Activated CD4-positive, alpha-beta T cell treated with anti-CD3 and anti-CD28 coated beads, Interleukin-2, amount 10 ng/mL, durations not matched to agents 7 days and 5 days (primary cell): ENCODE measurements at regions not wholly inside any gene's neighbourhood (a gene's known extent, or its start where the extent isn't known, plus 50 kb on each side); places are given as distances from the start of the nearest gene placed in this dataset.

ENCODE experiments used
- CTCF ChIA-PET: fragments of 350-600 bp; sonication (Branson Sonifier 250); formaldehyde crosslinking; loops from one replicate; lab custom pipeline; 2021; ENCODE audit warnings: antibody characterized with exemption; lab: Charles Lee
- POLR2A ChIA-PET: fragments of 350-600 bp; sonication (Branson Sonifier 250); formaldehyde crosslinking; loops from one replicate; lab custom pipeline; 2021; ENCODE audit warnings: antibody characterized with exemption; lab: Charles Lee
- DNase-seq: peaks from one replicate; pipeline ENCODE4 v3.0.0-alpha.2; 2020
- H3K27ac Mint-ChIP-seq: one replicate; pipeline ENCODE4 v1.8.0; 2021; ENCODE audit warnings: mild to moderate bottlenecking, moderate library complexity, mixed read lengths
- H3K27me3 Mint-ChIP-seq: one replicate; pipeline ENCODE4 v1.8.0; 2021; ENCODE audit warnings: mixed read lengths
- H3K36me3 Mint-ChIP-seq: one replicate; pipeline ENCODE4 v1.8.0; 2021; ENCODE audit warnings: low read depth, mixed read lengths
- H3K4me1 Mint-ChIP-seq: one replicate; pipeline ENCODE4 v1.8.0; 2021; ENCODE audit warnings: mixed read lengths
- H3K4me3 Mint-ChIP-seq: one replicate; pipeline ENCODE4 v1.8.0; 2021; ENCODE audit warnings: mild to moderate bottlenecking, moderate library complexity, mixed read lengths
- H3K9me3 Mint-ChIP-seq: one replicate; pipeline ENCODE4 v1.8.0; 2021; ENCODE audit warnings: mixed read lengths

GRCh38 chr2:192828947-192829346 is 634.2 kb upstream of the TMEFF2 start:
- DNase-seq, result no peak
- Mint-ChIP-seq H3K4me3 (no peak overlapping the region), H3K27me3 (no peaks in the 10 kb centered on the region), H3K9me3 (no peaks in the 10 kb centered on the region), H3K27ac (no peak overlapping the region), H3K36me3 (no peaks in the 10 kb centered on the region), H3K4me1 (no peaks in the 10 kb centered on the region)
- ChIA-PET CTCF (no interaction called here), POLR2A (no interaction called here)

- Mint-ChIP-seq H3K36me3 (no peaks in the 10 kb centered on the region), H3K27me3 (no peaks in the 10 kb centered on the region), H3K9me3 (no peaks in the 10 kb centered on the region), H3K27ac (no peak overlapping the region), H3K4me1 (no peaks in the 10 kb centered on the region), H3K4me3 (no peak overlapping the region)
- no peak for DNase-seq
- ChIA-PET POLR2A (no interaction called here), CTCF (no interaction called here)
Measured at GRCh38 chr2:192828175-192828574, 633.4 kb upstream of the TMEFF2 start.

- ChIA-PET POLR2A (no interaction called here), CTCF (interaction anchor here (0.6 kb wide), 1 partner anchor 142 kb away, joined by 4 read pairs; no protein-coding TSS in a partner anchor)
- H3K9me3 Mint-ChIP-seq, result no peaks in the 10 kb centered on the region
- H3K36me3 Mint-ChIP-seq, result no peaks in the 10 kb centered on the region
- H3K4me3 Mint-ChIP-seq, result no peak overlapping the region
- DNase-seq, result no peak
- no peaks in the 10 kb centered on the region for H3K27me3 Mint-ChIP-seq
- H3K4me1 Mint-ChIP-seq, result no peaks in the 10 kb centered on the region
- no peak overlapping the region for H3K27ac Mint-ChIP-seq
Measured at GRCh38 chr2:192827735-192828134, 633.0 kb upstream of the TMEFF2 start.

GRCh38 chr2:192814376-192814775 is 619.6 kb upstream of the TMEFF2 start:
- Mint-ChIP-seq H3K4me3 (no peak overlapping the region), H3K27ac (no peak overlapping the region), H3K9me3 (no peaks in the 10 kb centered on the region), H3K27me3 (no peaks in the 10 kb centered on the region), H3K36me3 (no peaks in the 10 kb centered on the region), H3K4me1 (no peaks in the 10 kb centered on the region)
- ChIA-PET CTCF (no interaction called here), POLR2A (no interaction called here)
- no peak for DNase-seq

- no peak for DNase-seq
- no peaks in the 10 kb centered on the region for H3K4me1 Mint-ChIP-seq
- H3K9me3 Mint-ChIP-seq, result peaks cover 4% of the 10 kb centered on the region
- CTCF ChIA-PET, result no interaction called here
- no peaks in the 10 kb centered on the region for H3K36me3 Mint-ChIP-seq
- no peaks in the 10 kb centered on the region for H3K27me3 Mint-ChIP-seq
- no peak overlapping the region for H3K4me3 Mint-ChIP-seq
- H3K27ac Mint-ChIP-seq, result no peak overlapping the region
- POLR2A ChIA-PET, result no interaction called here
Measured at GRCh38 chr2:192813341-192813740, 618.6 kb upstream of the TMEFF2 start.

GRCh38 chr2:192809173-192809572 is 614.4 kb upstream of the TMEFF2 start:
- CTCF ChIA-PET, result no interaction called here
- Mint-ChIP-seq H3K36me3 (no peaks in the 10 kb centered on the region), H3K27ac (no peak overlapping the region), H3K9me3 (peaks cover 6% of the 10 kb centered on the region), H3K4me3 (no peak overlapping the region), H3K27me3 (no peaks in the 10 kb centered on the region), H3K4me1 (no peaks in the 10 kb centered on the region)
- DNase-seq, result no peak
- POLR2A ChIA-PET, result no interaction called here

GRCh38 chr2:192783643-192784042 is 588.9 kb upstream of the TMEFF2 start:
- Mint-ChIP-seq H3K36me3 (no peaks in the 10 kb centered on the region), H3K9me3 (no peaks in the 10 kb centered on the region), H3K27ac (no peak overlapping the region), H3K4me3 (no peak overlapping the region), H3K27me3 (no peaks in the 10 kb centered on the region), H3K4me1 (no peaks in the 10 kb centered on the region)
- ChIA-PET CTCF (no interaction called here), POLR2A (no interaction called here)
- no peak for DNase-seq

GRCh38 chr2:192775459-192776262 is 580.9 kb upstream of the TMEFF2 start:
- Mint-ChIP-seq H3K4me3 (no peak overlapping the region), H3K9me3 (no peaks in the 10 kb centered on the region), H3K36me3 (no peaks in the 10 kb centered on the region), H3K27ac (no peak overlapping the region), H3K4me1 (no peaks in the 10 kb centered on the region), H3K27me3 (no peaks in the 10 kb centered on the region)
- DNase-seq, result no peak
- CTCF ChIA-PET, result no interaction called here
- POLR2A ChIA-PET, result no interaction called here

- no peaks in the 10 kb centered on the region for H3K36me3 Mint-ChIP-seq
- no peaks in the 10 kb centered on the region for H3K4me1 Mint-ChIP-seq
- H3K27me3 Mint-ChIP-seq, result no peaks in the 10 kb centered on the region
- H3K27ac Mint-ChIP-seq, result no peak overlapping the region
- H3K9me3 Mint-ChIP-seq, result no peaks in the 10 kb centered on the region
- ChIA-PET CTCF (no interaction called here), POLR2A (no interaction called here)
- no peak for DNase-seq
- H3K4me3 Mint-ChIP-seq, result no peak overlapping the region
Measured at GRCh38 chr2:192775011-192775410, 580.3 kb upstream of the TMEFF2 start.

- Mint-ChIP-seq H3K9me3 (no peaks in the 10 kb centered on the region), H3K36me3 (no peaks in the 10 kb centered on the region), H3K4me1 (no peaks in the 10 kb centered on the region), H3K27ac (no peak overlapping the region), H3K27me3 (no peaks in the 10 kb centered on the region), H3K4me3 (no peak overlapping the region)
- POLR2A ChIA-PET, result no interaction called here
- CTCF ChIA-PET, result no interaction called here
- no peak for DNase-seq
Measured at GRCh38 chr2:192773044-192773443, 578.3 kb upstream of the TMEFF2 start.

- CTCF ChIA-PET, result no interaction called here
- H3K4me1 Mint-ChIP-seq, result no peaks in the 10 kb centered on the region
- DNase-seq, result no peak
- no peaks in the 10 kb centered on the region for H3K36me3 Mint-ChIP-seq
- POLR2A ChIA-PET, result no interaction called here
- H3K27ac Mint-ChIP-seq, result no peak overlapping the region
- no peak overlapping the region for H3K4me3 Mint-ChIP-seq
- no peaks in the 10 kb centered on the region for H3K9me3 Mint-ChIP-seq
- no peaks in the 10 kb centered on the region for H3K27me3 Mint-ChIP-seq
Measured at GRCh38 chr2:192749611-192750200, 555.0 kb upstream of the TMEFF2 start.

- Mint-ChIP-seq H3K36me3 (no peaks in the 10 kb centered on the region), H3K27ac (no peak overlapping the region), H3K27me3 (no peaks in the 10 kb centered on the region), H3K4me3 (no peak overlapping the region), H3K9me3 (no peaks in the 10 kb centered on the region), H3K4me1 (no peaks in the 10 kb centered on the region)
- ChIA-PET CTCF (no interaction called here), POLR2A (no interaction called here)
- no peak for DNase-seq
Measured at GRCh38 chr2:192741889-192742288, 547.2 kb upstream of the TMEFF2 start.

- Mint-ChIP-seq H3K27ac (no peak overlapping the region), H3K9me3 (no peaks in the 10 kb centered on the region), H3K36me3 (no peaks in the 10 kb centered on the region), H3K4me1 (no peaks in the 10 kb centered on the region), H3K4me3 (no peak overlapping the region), H3K27me3 (no peaks in the 10 kb centered on the region)
- CTCF ChIA-PET, result no interaction called here
- DNase-seq, result no peak
- POLR2A ChIA-PET, result no interaction called here
Measured at GRCh38 chr2:192735447-192735846, 540.7 kb upstream of the TMEFF2 start.

- ChIA-PET CTCF (no interaction called here), POLR2A (no interaction called here)
- no peaks in the 10 kb centered on the region for H3K4me1 Mint-ChIP-seq
- no peaks in the 10 kb centered on the region for H3K9me3 Mint-ChIP-seq
- no peaks in the 10 kb centered on the region for H3K27me3 Mint-ChIP-seq
- H3K4me3 Mint-ChIP-seq, result no peak overlapping the region
- no peak for DNase-seq
- H3K27ac Mint-ChIP-seq, result no peak overlapping the region
- H3K36me3 Mint-ChIP-seq, result no peaks in the 10 kb centered on the region
Measured at GRCh38 chr2:192729369-192729768, 534.6 kb upstream of the TMEFF2 start.
